ENCODE measurements at regions not wholly inside any gene's neighbourhood (a gene's known extent, or its start where the extent isn't known, plus 50 kb on each side); places are given as distances from the start of the nearest gene placed in this dataset.

- POLR2A ChIA-PET (ENCODE audit: unreplicated experiment) = no interaction called here
Measured at GRCh38 chr5:97453263-97453662, 270.2 kb upstream of the RIOK2 start.

More at GRCh38 chr5:97453263-97453662, 270.2 kb upstream of the RIOK2 start:
- H3K4me3 ChIP-seq (ENCODE audit: insufficient read depth, low read depth, low read length) = no peak overlapping the region
- H2AK5ac ChIP-seq (ENCODE audit: low read depth, low read length) = no peak overlapping the region
- no peak overlapping the region for H4K8ac ChIP-seq (ENCODE audit: low read depth in 2 of 2, low read length in 2 of 2)
- no peak for TF ChIP-seq SMC3 (IDR thresholded peaks at IDR 0.05; ENCODE audit: low read depth, low read length)
- no peak for TF ChIP-seq CEBPB (IDR thresholded peaks at IDR 0.05; ENCODE audit: low read depth, low read length)
- TF ChIP-seq, protein P1, sequence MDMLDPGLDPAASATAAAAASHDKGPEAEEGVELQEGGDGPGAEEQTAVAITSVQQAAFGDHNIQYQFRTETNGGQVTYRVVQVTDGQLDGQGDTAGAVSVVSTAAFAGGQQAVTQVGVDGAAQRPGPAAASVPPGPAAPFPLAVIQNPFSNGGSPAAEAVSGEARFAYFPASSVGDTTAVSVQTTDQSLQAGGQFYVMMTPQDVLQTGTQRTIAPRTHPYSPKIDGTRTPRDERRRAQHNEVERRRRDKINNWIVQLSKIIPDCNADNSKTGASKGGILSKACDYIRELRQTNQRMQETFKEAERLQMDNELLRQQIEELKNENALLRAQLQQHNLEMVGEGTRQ (IDR thresholded peaks at IDR 0.05; ENCODE audit: low read depth, low read length) = no peak
- no peak for TF ChIP-seq MAZ (IDR thresholded peaks at IDR 0.05; ENCODE audit: borderline replicate concordance, low read depth, low read length)
- no peak for TF ChIP-seq MAFK (IDR thresholded peaks at IDR 0.05; ENCODE audit: low read depth, low read length)
- no peak for TF ChIP-seq CHD1 (IDR thresholded peaks at IDR 0.05; ENCODE audit: low read depth, low read length)
- TF ChIP-seq RFX5 (IDR thresholded peaks at IDR 0.05; ENCODE audit: low read depth, low read length) = no peak
- TF ChIP-seq RAD21 (IDR thresholded peaks at IDR 0.05; ENCODE audit: low read length) = no peak
- no peak for TF ChIP-seq BHLHE40 (IDR thresholded peaks at IDR 0.05; ENCODE audit: low read depth, low read length)
- TF ChIP-seq NFE2L2 (IDR thresholded peaks at IDR 0.05; ENCODE audit: low read depth, low read length) = no peak
- no peak for TF ChIP-seq RCOR1 (IDR thresholded peaks at IDR 0.05; ENCODE audit: insufficient replicate concordance, low read length)
- no peak for TF ChIP-seq FOS (IDR thresholded peaks at IDR 0.05; ENCODE audit: low read depth, low read length)
- TF ChIP-seq POLR2A (IDR thresholded peaks at IDR 0.05; ENCODE audit: low read depth, low read length) = no peak
- no peak for TF ChIP-seq MXI1 (IDR thresholded peaks at IDR 0.05; ENCODE audit: borderline replicate concordance, low read depth, low read length)
- TF ChIP-seq, protein P2, sequence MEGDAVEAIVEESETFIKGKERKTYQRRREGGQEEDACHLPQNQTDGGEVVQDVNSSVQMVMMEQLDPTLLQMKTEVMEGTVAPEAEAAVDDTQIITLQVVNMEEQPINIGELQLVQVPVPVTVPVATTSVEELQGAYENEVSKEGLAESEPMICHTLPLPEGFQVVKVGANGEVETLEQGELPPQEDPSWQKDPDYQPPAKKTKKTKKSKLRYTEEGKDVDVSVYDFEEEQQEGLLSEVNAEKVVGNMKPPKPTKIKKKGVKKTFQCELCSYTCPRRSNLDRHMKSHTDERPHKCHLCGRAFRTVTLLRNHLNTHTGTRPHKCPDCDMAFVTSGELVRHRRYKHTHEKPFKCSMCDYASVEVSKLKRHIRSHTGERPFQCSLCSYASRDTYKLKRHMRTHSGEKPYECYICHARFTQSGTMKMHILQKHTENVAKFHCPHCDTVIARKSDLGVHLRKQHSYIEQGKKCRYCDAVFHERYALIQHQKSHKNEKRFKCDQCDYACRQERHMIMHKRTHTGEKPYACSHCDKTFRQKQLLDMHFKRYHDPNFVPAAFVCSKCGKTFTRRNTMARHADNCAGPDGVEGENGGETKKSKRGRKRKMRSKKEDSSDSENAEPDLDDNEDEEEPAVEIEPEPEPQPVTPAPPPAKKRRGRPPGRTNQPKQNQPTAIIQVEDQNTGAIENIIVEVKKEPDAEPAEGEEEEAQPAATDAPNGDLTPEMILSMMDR (conservative IDR thresholded peaks at IDR 0.05; ENCODE audit: low read depth, low read length) = no peak
- TF ChIP-seq ELK1 (IDR thresholded peaks at IDR 0.05; ENCODE audit: borderline replicate concordance, low read depth, low read length) = no peak
- no peak overlapping the region for H3K27ac ChIP-seq (ENCODE audit: insufficient read depth, low read length)
- H3K9me1 ChIP-seq (ENCODE audit: insufficient read depth, low read length) = no peaks in the 10 kb centered on the region
- no peak overlapping the region for H4K91ac ChIP-seq (ENCODE audit: insufficient read depth, low read depth, low read length)
- H2BK20ac ChIP-seq (ENCODE audit: low read depth, low read length) = no peak overlapping the region
- no peaks in the 10 kb centered on the region for H3K79me1 ChIP-seq (ENCODE audit: low read depth in 1 of 2, low read length in 2 of 2)
- no peak overlapping the region for H2AFZ ChIP-seq (replicated peaks; ENCODE audit: low read length, poor library complexity)
- H3K9me3 ChIP-seq (ENCODE audit: control insufficient read depth, insufficient read depth, low read length) = no peaks in the 10 kb centered on the region
- no peaks in the 10 kb centered on the region for H3K36me3 ChIP-seq (ENCODE audit: control insufficient read depth, insufficient read depth, low read length)
- WGBS, 2 experiments (ENCODE audit: extremely low coverage in 2 of 2, insufficient read length in 1 of 2) = no CpG with 5 or more reads among the region's 2 CpGs
- H2BK15ac ChIP-seq (ENCODE audit: low read depth, low read length) = no peak overlapping the region
- ATAC-seq (ENCODE audit: low read depth) = no peak
- CTCF ChIA-PET = no interaction called here
- H2AK9ac ChIP-seq (replicated peaks; ENCODE audit: low read depth, low read length, poor library complexity) = no peak overlapping the region
- intact Hi-C loops (cut with micrococcal nuclease) (no loop called here), in situ Hi-C loops (cut with MboI; ENCODE audit: low sequenced_read_pairs) (no loop called here), dilution Hi-C loops (cut with HindIII; ENCODE audit: low sequenced_read_pairs, unreplicated experiment) (no loop called here)
- BruUV-seq (replicated peaks) = no TSS peak
- no peak overlapping the region for H3K23ac ChIP-seq (ENCODE audit: low read depth, low read length)
- H3K4ac ChIP-seq (ENCODE audit: low read depth, low read length) = no peak overlapping the region
- no peak overlapping the region for H3K4me2 ChIP-seq (ENCODE audit: low read depth, low read length)
- DNase-seq = no peak
- H3K9ac ChIP-seq (ENCODE audit: low read depth, low read length) = no peak overlapping the region
- H3K27me3 ChIP-seq (ENCODE audit: control insufficient read depth, insufficient read depth, low read length) = no peaks in the 10 kb centered on the region
- no peak overlapping the region for H2BK5ac ChIP-seq (ENCODE audit: low read depth, low read length, poor library complexity, severe bottlenecking)
- H4K20me1 ChIP-seq (ENCODE audit: insufficient read depth, low read length) = no peaks in the 10 kb centered on the region
- H4K5ac ChIP-seq (ENCODE audit: low read depth, low read length) = no peak overlapping the region
- H3K56ac ChIP-seq (ENCODE audit: extremely low read depth, insufficient read depth, low read length) = no peak overlapping the region
- H3K4me1 ChIP-seq (ENCODE audit: control insufficient read depth, insufficient read depth, low read length) = no peaks in the 10 kb centered on the region
- H3K14ac ChIP-seq (replicated peaks; ENCODE audit: low read depth, low read length) = no peak overlapping the region
- H3K18ac ChIP-seq (ENCODE audit: low read depth, low read length) = no peak overlapping the region
- no peak overlapping the region for H2BK120ac ChIP-seq (ENCODE audit: low read depth, low read length)
